Ovary (tissue), 7 donors: ENCODE measurements at regions not wholly inside any gene's neighbourhood (a gene's known extent, or its start where the extent isn't known, plus 50 kb on each side); places are given as distances from the start of the nearest gene placed in this dataset.

Experiments
- DNase-seq, 5 donors: peaks; one replicate each; pipeline ENCODE4 v3.0.0-alpha.2; 2019 to 2020
- H3K27ac ChIP-seq, 2 donors: fragments of 200-600 bp; one replicate each; pipeline versions ENCODE4 v1.5.1 to v1.8.0; 2019 to 2022
- H3K27me3 ChIP-seq: fragments of 200-600 bp; one replicate; pipeline ENCODE4 v1.8.0; 2022
- H3K36me3 ChIP-seq: fragments of 200-600 bp; sonication (generic); one replicate; pipeline ENCODE4 v1.5.1; 2019
- H3K4me1 ChIP-seq: one replicate; pipeline ENCODE4 v1.8.1; 2013; ENCODE audit warnings: mild to moderate bottlenecking, moderate library complexity; ENCODE audit not compliant: insufficient read depth
- H3K4me3 ChIP-seq: fragments of 200-600 bp; sonication (generic); one replicate; pipeline ENCODE4 v1.5.1; 2017
- H3K9me3 ChIP-seq, 2 donors: fragments of 200-600 bp in 1 of 2; sonication (generic) in 1 of 2; one replicate each; pipeline versions ENCODE4 v1.5.1 to v1.8.1; 2013 to 2019; ENCODE audit warnings: mild to moderate bottlenecking in 1 of 2, moderate library complexity in 1 of 2
- CTCF ChIP-seq, 3 donors: fragments of 450-650 bp in 2 of 3; fragments of 200-600 bp in 1 of 3; IDR thresholded peaks; one replicate each; pipeline versions ENCODE4 v1.5.1 to v1.8.0; 2016 to 2022; ENCODE audit warnings: antibody characterized with exemption in 3 of 3, mild to moderate bottlenecking in 1 of 3
- EP300 ChIP-seq: sonication (generic); formaldehyde crosslinking; IDR thresholded peaks from one replicate; pipeline ENCODE4 v1.6.1; 2017; ENCODE audit warnings: antibody characterized with exemption
- POLR2A ChIP-seq: fragments of 450-650 bp; IDR thresholded peaks from one replicate; pipeline ENCODE4 v1.6.1; 2017; ENCODE audit warnings: antibody characterized with exemption, mild to moderate bottlenecking, moderate library complexity
- WGBS, 3 donors: extraction: QIAGEN DNeasy Blood & Tissue Kit in 1 of 3; methylation state at CpG; one replicate each; pipeline versions ENCODE4 v1.1.5 to v1.1.7; 2013 to 2017; 5-methylcytosine and 5-hydroxymethylcytosine counted together
- intact Hi-C, 4 donors: fragments of 100-400 bp; cut with DNase I; formaldehyde crosslinking; loops; one replicate each; pipeline versions ENCODE4 v1.11.0 to v1.15.1; 2022 to 2023
- donor health status: DM: no; HTN: no; CAD: no; lungs with moderate emphysema.
- donor health status: DM: no; HTN: no; CAD: no.
- donor health status: Bipolar disorder and iron deficiency.
- donor health status: DM: no; HTN: no; CAD: no.
- donor health status: DM: yes; HTN: yes; CAD: no.

DNA sequence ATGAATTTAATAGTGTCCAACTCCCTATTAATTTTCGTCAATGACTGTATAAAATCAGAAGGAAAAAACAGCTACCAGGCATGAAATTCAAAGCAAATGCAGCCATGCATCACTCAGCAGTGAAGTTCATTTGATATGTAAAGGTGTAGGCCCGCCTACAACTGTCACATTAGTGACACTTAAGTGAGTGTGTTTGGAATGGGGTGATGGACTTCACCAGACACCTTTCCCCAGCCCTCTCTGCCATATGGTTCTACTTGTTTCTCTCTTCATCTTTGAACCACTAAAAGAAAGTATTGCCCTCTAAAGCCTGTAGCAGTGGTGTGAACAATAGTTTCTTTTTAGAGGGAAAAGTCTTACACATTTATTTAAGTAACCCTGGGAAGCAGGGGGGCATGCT is 124.0 kb downstream of the SIPA1L2 start:
- H3K9me3 ChIP-seq = no peaks in the 10 kb centered on the region
- DNase-seq = no peak
- peaks cover 2% of the 10 kb centered on the region for H3K4me1 ChIP-seq
- no peak overlapping the region for H3K4me3 ChIP-seq
- H3K36me3 ChIP-seq = no peaks in the 10 kb centered on the region
- intact Hi-C loops = no loop called here
- H3K27me3 ChIP-seq = no peaks in the 10 kb centered on the region
- H3K27ac ChIP-seq = no peak overlapping the region
- 94% methylated on average over 2 of the region's 2 CpGs for WGBS, 3 donors
- TF ChIP-seq EP300 (no peak), POLR2A (no peak), CTCF (IDR thresholded peaks at IDR 0.05) (no peak)

DNA sequence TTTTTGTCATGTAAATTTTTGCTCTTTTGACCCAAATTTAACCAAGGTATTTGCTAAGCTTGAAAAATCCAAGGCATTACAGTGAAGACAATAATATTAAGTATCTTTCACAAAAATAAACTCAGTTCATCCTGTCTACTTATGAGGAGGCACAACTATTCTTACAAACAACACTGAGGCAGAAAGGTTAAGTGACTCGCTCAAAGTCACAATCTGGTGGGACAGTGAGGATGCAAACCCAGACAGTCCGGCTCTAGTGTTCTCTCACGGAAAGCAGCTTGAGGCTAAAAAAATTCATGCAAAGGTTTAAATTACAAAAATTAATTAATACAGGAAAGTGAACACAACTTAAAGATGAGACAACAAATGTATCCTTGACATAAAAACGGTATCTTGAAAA is 125.3 kb downstream of the SIPA1L2 start:
- Histone ChIP-seq H3K27ac (no peak overlapping the region), H3K4me1 (peaks cover 5% of the 10 kb centered on the region), H3K4me3 (no peak overlapping the region), H3K36me3 (no peaks in the 10 kb centered on the region), H3K27me3 (no peaks in the 10 kb centered on the region), H3K9me3 (no peaks in the 10 kb centered on the region)
- 91 to 92% (median 91%) methylated on average over 4 of the region's 4 CpGs for WGBS, 3 donors
- DNase-seq = no peak
- no peak for TF ChIP-seq POLR2A
- TF ChIP-seq CTCF (IDR thresholded peaks at IDR 0.05) = no peak
- TF ChIP-seq EP300 = no peak
- intact Hi-C loops = no loop called here

GRCh38 chr1:232503497-232503896 is 126.4 kb downstream of the SIPA1L2 start:
- no peak for DNase-seq
- Histone ChIP-seq H3K36me3 (no peaks in the 10 kb centered on the region), H3K27me3 (no peaks in the 10 kb centered on the region), H3K9me3 (no peaks in the 10 kb centered on the region), H3K4me3 (no peak overlapping the region), H3K27ac (no peak overlapping the region), H3K4me1 (peaks cover 8% of the 10 kb centered on the region)
- intact Hi-C loops = no loop called here
- no peak for TF ChIP-seq CTCF (IDR thresholded peaks at IDR 0.05)
- TF ChIP-seq POLR2A = no peak
- TF ChIP-seq EP300 = no peak
- WGBS, 3 donors = 89 to 95% (median 92%) methylated on average over 1 of the region's 1 CpG

GRCh38 chr1:232501854-232502253 is 128.1 kb downstream of the SIPA1L2 start:
- no peak for DNase-seq
- Histone ChIP-seq H3K36me3 (no peaks in the 10 kb centered on the region), H3K27me3 (no peaks in the 10 kb centered on the region), H3K9me3 (no peaks in the 10 kb centered on the region), H3K4me3 (no peak overlapping the region), H3K4me1 (peaks cover 11% of the 10 kb centered on the region), H3K27ac (no peak overlapping the region)
- TF ChIP-seq POLR2A (no peak), CTCF (IDR thresholded peaks at IDR 0.05) (no peak), EP300 (no peak)
- intact Hi-C loops = loop anchor here in 1 of 4 donors (1.0 kb wide), 1 partner anchor 45 kb away; no protein-coding TSS in a partner anchor
- 51 to 72% (median 62%) methylated on average over 4 of the region's 4 CpGs for WGBS, 3 donors

GRCh38 chr1:232499188-232499587 is 130.7 kb downstream of the SIPA1L2 start:
- Histone ChIP-seq H3K36me3 (no peaks in the 10 kb centered on the region), H3K27ac (no peak overlapping the region), H3K4me3 (no peak overlapping the region), H3K27me3 (no peaks in the 10 kb centered on the region), H3K4me1 (peaks cover 11% of the 10 kb centered on the region), H3K9me3 (no peaks in the 10 kb centered on the region)
- no peak for DNase-seq
- intact Hi-C loops = no loop called here
- WGBS, 3 donors = 14 to 35% (median 34%) methylated on average over 4 of the region's 4 CpGs
- no peak for TF ChIP-seq POLR2A
- no peak for TF ChIP-seq CTCF (IDR thresholded peaks at IDR 0.05)
- no peak for TF ChIP-seq EP300
